Glomerular endothelial cell (primary cell): ENCODE measurements at regions not wholly inside any gene's neighbourhood (a gene's known extent, or its start where the extent isn't known, plus 50 kb on each side); places are given as distances from the start of the nearest gene placed in this dataset.

Source experiments
- DNase-seq: peaks from one replicate; pipeline ENCODE4 v3.0.0-alpha.2; 2011; ENCODE audit warnings: low read depth, low spot score; ENCODE audit errors: extremely low read depth

GRCh38 chr1:209267968-209268367 lies 315.5 kb upstream of the CAMK1G start:
- DNase-seq = no peak

- no peak for DNase-seq
Observed at GRCh38 chr1:209268479-209268878, 315.0 kb upstream of the CAMK1G start.

- no peak for DNase-seq
Observed at GRCh38 chr1:209276321-209276720, 307.2 kb upstream of the CAMK1G start.

GRCh38 chr1:209277662-209278061 lies 305.9 kb upstream of the CAMK1G start:
- DNase-seq = no peak

GRCh38 chr1:209291715-209292114 lies 291.8 kb upstream of the CAMK1G start:
- DNase-seq = no peak

GRCh38 chr1:209302779-209303568 lies 280.5 kb upstream of the CAMK1G start:
- DNase-seq = no peak

GRCh38 chr1:209304166-209304565 lies 279.3 kb upstream of the CAMK1G start:
- DNase-seq = no peak

GRCh38 chr1:209305221-209305954 lies 278.1 kb upstream of the CAMK1G start:
- DNase-seq = no peak

GRCh38 chr1:209307846-209308245 lies 275.7 kb upstream of the CAMK1G start:
- DNase-seq = no peak

GRCh38 chr1:209309198-209309597 lies 274.3 kb upstream of the CAMK1G start:
- no peak for DNase-seq

- no peak for DNase-seq
Observed at GRCh38 chr1:209311770-209312169, 271.7 kb upstream of the CAMK1G start.

- DNase-seq = no peak
Observed at GRCh38 chr1:209316929-209317328, 266.6 kb upstream of the CAMK1G start.

- no peak for DNase-seq
Observed at GRCh38 chr1:209318181-209319056, 265.1 kb upstream of the CAMK1G start.

GRCh38 chr1:209319057-209319432 lies 264.5 kb upstream of the CAMK1G start:
- DNase-seq = no peak

GRCh38 chr1:209319549-209319948 lies 264.0 kb upstream of the CAMK1G start:
- DNase-seq = no peak

- no peak for DNase-seq
Observed at GRCh38 chr1:209323743-209324142, 259.8 kb upstream of the CAMK1G start.

- DNase-seq = no peak
Observed at GRCh38 chr1:209324901-209325871, 258.3 kb upstream of the CAMK1G start.

GRCh38 chr1:209326076-209326475 lies 257.4 kb upstream of the CAMK1G start:
- no peak for DNase-seq

GRCh38 chr1:209326831-209327230 lies 256.7 kb upstream of the CAMK1G start:
- no peak for DNase-seq

GRCh38 chr1:209328196-209328595 lies 255.3 kb upstream of the CAMK1G start:
- DNase-seq = no peak
